CD4-positive, alpha-beta T cell treated with Interleukin-4 for 4 hours (primary cell): ENCODE measurements at regions not wholly inside any gene's neighbourhood (a gene's known extent, or its start where the extent isn't known, plus 50 kb on each side); places are given as distances from the start of the nearest gene placed in this dataset.
"Not testable (repeated sequence)": the region's sequence is repeated elsewhere in the genome, so short reads cannot be mapped to it uniquely, and the experiment has no call there.

ENCODE experiments used
- DNase-seq: peaks from one replicate; pipeline ENCODE4 v3.0.0-alpha.2; 2020

DNA sequence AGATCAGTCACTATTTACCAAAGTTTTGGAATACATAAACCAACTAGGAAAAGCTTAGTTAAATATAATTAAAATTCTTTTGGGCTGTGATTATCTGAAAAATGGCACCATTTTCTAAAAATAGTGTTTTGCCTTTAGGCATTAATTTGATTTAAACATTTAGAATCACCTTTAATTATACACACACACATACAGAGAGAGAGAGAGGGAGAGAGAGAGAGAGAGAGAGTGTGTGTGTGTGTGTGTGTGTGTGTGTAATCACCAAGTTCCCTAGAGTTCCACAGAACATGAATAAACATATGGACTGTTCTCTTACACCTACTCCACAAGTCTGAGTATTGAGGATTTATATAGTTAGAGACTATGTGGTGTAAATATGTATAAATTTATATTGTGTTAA lies 141.2 kb upstream of the ATXN1 start:
- DNase-seq: no peak

GRCh38 chr6:16901782-16902181 lies 140.5 kb upstream of the ATXN1 start:
- no peak for DNase-seq

GRCh38 chr6:16901306-16901705 lies 140.0 kb upstream of the ATXN1 start:
- DNase-seq: no peak

DNA sequence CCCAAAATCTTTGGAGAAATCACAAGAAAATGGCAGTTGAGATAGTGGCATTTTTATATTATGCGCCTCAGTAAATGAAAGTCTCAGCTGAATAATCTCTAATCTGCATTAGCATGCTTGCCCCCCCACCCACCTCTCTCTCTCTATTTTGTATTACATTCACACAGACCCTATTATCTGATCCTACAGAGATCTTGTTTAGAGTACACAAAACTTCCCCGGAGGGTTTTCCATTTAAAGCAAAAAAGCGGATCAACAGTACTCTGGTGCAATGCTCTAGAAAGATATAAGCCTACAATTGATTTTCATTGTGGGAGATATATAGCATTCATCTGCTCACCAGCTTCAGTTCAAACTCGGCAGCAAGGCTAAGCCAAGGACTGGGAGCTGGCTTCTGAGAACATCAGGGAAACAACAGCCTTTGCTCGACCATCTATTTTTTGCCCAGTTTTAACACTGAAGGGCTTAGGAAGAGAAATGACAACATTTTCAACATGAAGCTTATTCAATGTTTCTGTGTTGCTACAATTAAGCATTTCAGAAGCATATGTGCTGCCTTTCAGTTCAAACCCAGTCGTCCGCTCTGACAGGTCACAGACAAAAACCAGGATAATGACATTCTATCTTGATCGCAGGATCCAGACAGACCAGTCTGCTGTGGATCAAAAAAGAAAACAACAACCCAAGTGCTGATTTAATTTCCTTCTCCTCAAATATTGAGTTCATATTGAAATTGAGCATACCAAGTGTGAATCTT lies 137.6 kb upstream of the ATXN1 start:
- DNase-seq: no peak

DNA sequence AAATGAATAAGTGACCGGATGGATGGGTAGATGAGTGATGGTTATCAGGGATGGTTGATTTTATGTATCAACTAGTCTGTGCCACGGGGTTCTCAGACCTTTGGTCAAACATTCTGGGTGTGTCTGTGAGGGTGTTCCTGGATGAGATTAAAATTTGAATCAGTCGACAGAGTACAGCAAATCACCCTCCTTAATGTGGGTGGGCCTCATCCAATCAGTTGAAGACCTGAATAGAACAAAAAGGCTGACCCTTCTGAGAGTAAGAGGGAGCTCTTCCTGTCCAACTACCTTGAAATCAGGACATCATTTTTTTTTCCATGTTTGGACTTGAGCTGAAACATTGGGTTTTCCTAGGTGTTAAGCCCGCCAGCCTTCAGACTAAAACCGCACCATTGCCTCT lies 136.4 kb upstream of the ATXN1 start:
- no peak for DNase-seq

- DNase-seq: no peak
These were observed 133.0 kb upstream of the ATXN1 start for GRCh38 chr6:16894301-16894700.

GRCh38 chr6:16891110-16891509 lies 129.8 kb upstream of the ATXN1 start:
- not testable (repeated sequence) for DNase-seq

GRCh38 chr6:16885411-16886160 lies 124.3 kb upstream of the ATXN1 start:
- DNase-seq: no peak

- no peak for DNase-seq
These were observed 123.3 kb upstream of the ATXN1 start for GRCh38 chr6:16884526-16884925.

DNA sequence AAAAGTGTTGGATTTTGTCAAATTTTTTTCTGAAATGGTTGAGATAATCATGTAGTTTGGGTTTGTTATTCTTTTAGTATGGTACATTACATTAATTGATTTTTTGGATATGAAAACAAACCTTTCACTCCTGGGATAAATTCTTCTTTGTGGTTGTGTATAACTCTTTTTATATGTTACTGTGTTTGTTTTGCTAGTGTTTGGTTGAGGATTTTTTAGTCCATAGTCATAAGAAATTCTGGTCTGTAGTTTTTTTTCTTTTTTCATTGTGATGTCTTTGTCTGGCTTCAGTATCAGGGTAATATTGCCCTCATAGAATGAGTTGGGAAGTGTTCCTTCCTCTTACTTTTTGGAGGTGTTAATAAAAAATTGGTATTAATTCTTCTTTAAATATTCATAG lies 122.2 kb upstream of the ATXN1 start:
- DNase-seq: no peak

- no peak for DNase-seq
These were observed 121.0 kb upstream of the ATXN1 start for GRCh38 chr6:16882230-16882629.

DNA sequence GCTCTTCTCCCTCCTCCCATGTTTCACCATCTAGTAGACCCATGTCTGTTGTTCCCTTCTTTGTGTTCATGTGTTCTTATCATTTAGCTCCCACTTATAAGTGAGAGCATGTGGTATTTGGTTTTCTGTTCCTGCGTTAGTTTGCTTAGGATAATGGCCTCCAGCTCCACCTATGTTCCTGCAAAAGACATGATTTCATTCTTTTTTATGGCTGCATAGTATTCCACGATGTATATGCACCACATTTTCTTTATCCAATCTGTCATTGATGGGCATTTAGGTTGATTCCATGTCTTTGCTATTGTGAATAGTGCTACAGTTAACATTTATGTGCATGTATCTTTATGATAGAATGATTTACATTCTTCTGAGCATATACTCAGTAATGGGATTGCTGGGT lies 115.6 kb upstream of the ATXN1 start:
- not testable (repeated sequence) for DNase-seq

DNA sequence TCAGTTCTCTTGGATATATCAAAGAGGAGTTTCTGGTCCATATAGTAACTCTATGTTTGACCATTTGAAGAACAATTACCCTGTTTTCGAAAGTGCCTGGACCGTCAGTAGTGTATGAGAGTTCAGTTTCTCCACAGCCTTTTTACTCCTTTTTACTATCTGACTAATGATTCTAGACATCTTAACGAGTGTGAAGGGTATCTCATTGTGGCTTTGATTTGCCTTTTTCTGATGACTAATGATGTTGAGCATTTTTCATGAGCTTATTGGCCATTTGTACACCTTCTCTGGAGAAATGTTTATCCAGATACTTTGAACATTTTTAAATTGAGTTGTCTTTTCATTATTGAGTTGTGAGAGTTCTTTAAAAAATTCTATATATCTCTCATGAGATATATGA lies 114.9 kb upstream of the ATXN1 start:
- DNase-seq: no peak

- no peak for DNase-seq
These were observed 112.4 kb upstream of the ATXN1 start for GRCh38 chr6:16873698-16874097.

DNA sequence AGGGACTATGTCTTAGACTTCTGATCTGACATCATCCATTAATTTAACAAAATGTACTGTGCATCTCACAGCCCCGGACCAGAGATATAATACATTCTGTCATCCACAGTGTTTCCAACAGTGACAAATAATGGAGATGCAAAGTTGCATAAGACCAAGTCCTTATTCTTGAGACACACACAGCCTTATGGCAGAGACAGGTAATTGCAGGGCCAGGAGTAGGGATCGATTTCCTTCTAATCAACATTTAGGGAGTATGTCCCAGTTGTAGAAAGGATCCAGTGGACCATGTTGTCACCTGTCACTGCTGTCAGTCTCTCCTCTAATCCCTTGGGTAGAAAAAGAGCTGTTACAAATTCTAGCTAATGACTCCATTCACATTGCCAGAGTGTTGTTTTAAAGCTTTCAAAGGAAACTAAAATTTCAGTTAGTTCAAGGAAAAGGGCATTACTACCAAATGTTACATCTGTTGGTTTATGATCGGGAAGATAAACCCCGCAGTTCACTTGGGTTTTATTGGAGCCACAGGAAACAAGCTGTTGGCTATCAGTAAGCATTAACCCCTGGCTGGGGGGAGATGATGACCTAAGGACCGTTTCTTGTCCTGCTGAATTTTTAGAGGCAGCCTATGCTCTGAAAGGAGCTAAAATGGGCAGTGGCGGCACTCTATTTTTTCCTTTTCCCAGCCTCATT lies 111.4 kb upstream of the ATXN1 start:
- no peak for DNase-seq

DNA sequence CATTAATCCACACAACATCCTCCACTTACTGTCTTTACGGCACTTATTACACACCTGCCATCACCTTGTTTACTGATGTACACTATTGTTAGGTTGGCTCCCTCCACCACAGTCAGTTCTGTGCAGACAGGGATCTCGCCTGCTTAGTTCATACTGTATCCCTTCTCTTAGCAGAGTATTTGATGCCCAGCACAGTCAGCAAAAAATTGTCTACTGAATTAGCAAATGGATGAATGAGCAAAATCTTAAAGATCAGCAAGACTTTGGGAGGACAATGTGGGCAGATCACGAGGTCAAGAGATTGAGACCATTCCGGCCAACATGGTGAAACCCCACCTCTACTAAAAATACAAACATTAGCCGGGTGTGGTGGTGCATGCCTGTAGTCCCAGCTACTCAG lies 109.8 kb upstream of the ATXN1 start:
- DNase-seq: no peak

DNA sequence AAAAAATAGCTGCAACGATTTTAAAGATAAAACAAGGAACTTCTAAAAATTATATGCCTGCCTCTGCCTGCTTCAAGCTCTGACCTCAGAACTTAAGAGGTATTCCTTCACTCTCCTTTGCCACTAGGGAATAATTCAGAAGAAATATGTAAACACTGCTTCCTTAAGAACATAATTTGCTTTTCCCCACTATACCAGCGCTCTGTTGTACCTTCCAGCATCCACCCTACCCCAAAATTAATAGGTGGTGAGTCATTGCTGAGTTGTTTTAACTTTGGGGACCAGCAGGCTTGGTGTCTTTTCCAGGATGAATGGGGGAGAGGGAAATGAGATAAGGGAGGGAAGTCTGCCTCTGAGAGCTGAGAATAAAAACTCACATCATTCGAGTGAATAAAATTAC lies 107.7 kb upstream of the ATXN1 start:
- no peak for DNase-seq

DNA sequence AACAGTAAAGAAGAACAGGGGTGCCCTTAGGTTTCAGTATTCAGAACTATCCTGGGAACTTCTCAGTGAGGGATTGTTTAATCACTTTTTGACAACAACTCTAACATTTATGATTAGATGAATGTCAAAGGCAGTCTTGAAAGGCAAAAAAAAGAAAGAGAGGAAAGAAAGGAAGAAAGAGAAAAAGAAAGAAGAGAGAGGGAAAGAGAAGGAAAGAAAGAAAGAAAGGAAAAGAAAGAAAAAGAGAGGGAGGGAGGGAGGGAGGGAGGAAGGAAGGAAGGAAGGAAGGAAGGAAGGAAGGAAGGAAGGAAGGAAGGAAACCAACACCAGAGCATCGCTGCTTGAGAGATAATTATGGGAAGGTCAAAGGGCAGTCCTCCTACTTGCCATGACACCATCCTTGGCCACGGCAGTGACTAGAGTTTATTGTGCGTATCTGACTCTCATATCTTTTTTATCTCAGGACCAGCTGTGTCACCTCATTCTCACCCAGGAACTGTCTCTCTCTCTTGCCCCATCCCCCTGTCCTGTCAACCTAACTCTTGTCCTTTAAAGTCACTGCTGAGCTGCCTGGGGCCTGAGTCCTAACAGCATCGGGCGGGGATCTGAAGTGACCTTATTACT lies 96.8 kb upstream of the ATXN1 start:
- no peak for DNase-seq

GRCh38 chr6:16855460-16855859 lies 94.2 kb upstream of the ATXN1 start:
- DNase-seq: no peak

GRCh38 chr6:16854986-16855385 lies 93.7 kb upstream of the ATXN1 start:
- no peak for DNase-seq

GRCh38 chr6:16852671-16853070 lies 91.4 kb upstream of the ATXN1 start:
- no peak for DNase-seq

- DNase-seq: no peak
These were observed 90.5 kb upstream of the ATXN1 start for GRCh38 chr6:16851758-16852157.

GRCh38 chr6:16851044-16851540 lies 89.8 kb upstream of the ATXN1 start:
- DNase-seq: no peak
